Osteoblast (primary cell): ENCODE measurements at regions not wholly inside any gene's neighbourhood (a gene's known extent, or its start where the extent isn't known, plus 50 kb on each side); places are given as distances from the start of the nearest gene placed in this dataset.

Experiments
- DNase-seq: peaks from one replicate; pipeline ENCODE4 v3.0.0; 2011; ENCODE audit warnings: low spot score, mixed read lengths; ENCODE audit not compliant: insufficient read length; ENCODE audit errors: missing footprints
- H2AFZ ChIP-seq: 2 replicates; pipeline ENCODE4 v1.6.0; 2011; ENCODE audit warnings: mild to moderate bottlenecking, low read length
- H3K27ac ChIP-seq: 2 replicates; pipeline ENCODE4 v1.5.1; 2011; ENCODE audit warnings: mild to moderate bottlenecking, low read depth, low read length, moderate library complexity
- H3K27me3 ChIP-seq: 2 replicates; pipeline ENCODE4 v1.6.0; 2012; ENCODE audit warnings: mild to moderate bottlenecking, control low read depth, inconsistent platforms, low read length, moderate library complexity; ENCODE audit not compliant: insufficient read depth
- H3K36me3 ChIP-seq: 2 replicates; pipeline ENCODE4 v1.5.1; 2011; ENCODE audit warnings: mild to moderate bottlenecking, low read length, control low read depth, moderate library complexity; ENCODE audit not compliant: insufficient read depth
- H3K4me1 ChIP-seq: 2 replicates; pipeline ENCODE4 v1.5.1; 2011; ENCODE audit warnings: mild to moderate bottlenecking, low read length, control low read depth, moderate library complexity; ENCODE audit not compliant: insufficient read depth
- H3K4me2 ChIP-seq: 2 replicates; pipeline ENCODE4 v1.6.0; 2011; ENCODE audit warnings: mild to moderate bottlenecking, low read length; ENCODE audit not compliant: insufficient read depth
- H3K4me3 ChIP-seq: fragments of 200-600 bp; sonication (generic); 3 replicates; pipeline ENCODE4 v1.5.1; 2012; ENCODE audit warnings: mild to moderate bottlenecking, low read length, inconsistent platforms; ENCODE audit not compliant: insufficient read depth
- H3K79me2 ChIP-seq: 2 replicates; pipeline ENCODE4 v1.6.0; 2012; ENCODE audit warnings: mild to moderate bottlenecking, low read length, control low read depth, inconsistent platforms; ENCODE audit not compliant: insufficient read depth
- H3K9me3 ChIP-seq: 2 replicates; pipeline ENCODE4 v1.5.1; 2011; ENCODE audit warnings: low read depth, low read length, control low read depth
- H4K20me1 ChIP-seq: 2 replicates; pipeline ENCODE4 v1.6.0; 2012; ENCODE audit warnings: mild to moderate bottlenecking, low read length, control low read depth; ENCODE audit not compliant: insufficient read depth
- CTCF ChIP-seq: IDR thresholded peaks from 2 replicates; pipeline ENCODE4 v1.5.1; 2011; ENCODE audit warnings: mild to moderate bottlenecking, low read depth, low read length, moderate library complexity; ENCODE audit errors: extremely low read depth

GRCh38 chr1:217105437-217105836, 382.2 kb upstream of the ESRRG start:
- Histone ChIP-seq H3K9me3 (no peaks in the 10 kb centered on the region), H3K27ac (no peak overlapping the region), H3K4me1 (no peaks in the 10 kb centered on the region), H3K4me3 (no peak overlapping the region), H2AFZ (no peak overlapping the region), H3K27me3 (no peaks in the 10 kb centered on the region), H3K4me2 (no peak overlapping the region), H3K36me3 (no peaks in the 10 kb centered on the region), H3K79me2 (no peaks in the 10 kb centered on the region), H4K20me1 (no peaks in the 10 kb centered on the region)
- TF ChIP-seq CTCF, result no peak
- DNase-seq, result no peak

- Histone ChIP-seq H3K4me3 (no peak overlapping the region), H4K20me1 (no peaks in the 10 kb centered on the region), H3K27ac (no peak overlapping the region), H3K4me2 (no peak overlapping the region), H3K79me2 (no peaks in the 10 kb centered on the region), H3K27me3 (no peaks in the 10 kb centered on the region), H3K9me3 (no peaks in the 10 kb centered on the region), H3K36me3 (no peaks in the 10 kb centered on the region), H2AFZ (no peak overlapping the region), H3K4me1 (no peaks in the 10 kb centered on the region)
- no peak for DNase-seq
- no peak for TF ChIP-seq CTCF
These were observed 374.6 kb upstream of the ESRRG start for GRCh38 chr1:217097819-217098218.

GRCh38 chr1:217096200-217096599, 373.0 kb upstream of the ESRRG start:
- DNase-seq, result no peak
- H3K4me1 ChIP-seq, result no peaks in the 10 kb centered on the region
- no peaks in the 10 kb centered on the region for H3K27me3 ChIP-seq
- H3K9me3 ChIP-seq, result no peaks in the 10 kb centered on the region
- H3K36me3 ChIP-seq, result no peaks in the 10 kb centered on the region
- no peak overlapping the region for H3K4me2 ChIP-seq
- H3K27ac ChIP-seq, result no peak overlapping the region
- H3K4me3 ChIP-seq, result no peak overlapping the region
- H2AFZ ChIP-seq, result no peak overlapping the region
- TF ChIP-seq CTCF, result no peak
- no peaks in the 10 kb centered on the region for H4K20me1 ChIP-seq
- no peaks in the 10 kb centered on the region for H3K79me2 ChIP-seq

- no peak overlapping the region for H3K4me3 ChIP-seq
- H4K20me1 ChIP-seq, result no peaks in the 10 kb centered on the region
- no peaks in the 10 kb centered on the region for H3K36me3 ChIP-seq
- H3K4me1 ChIP-seq, result no peaks in the 10 kb centered on the region
- H3K4me2 ChIP-seq, result no peak overlapping the region
- no peaks in the 10 kb centered on the region for H3K79me2 ChIP-seq
- no peak overlapping the region for H2AFZ ChIP-seq
- no peak overlapping the region for H3K27ac ChIP-seq
- no peak for TF ChIP-seq CTCF
- H3K9me3 ChIP-seq, result no peaks in the 10 kb centered on the region
- no peak for DNase-seq
- no peaks in the 10 kb centered on the region for H3K27me3 ChIP-seq
These were observed 371.9 kb upstream of the ESRRG start for GRCh38 chr1:217095050-217095622.
